Posterior vena cava (tissue), 2 donors: ENCODE measurements at regions not wholly inside any gene's neighbourhood (a gene's known extent, or its start where the extent isn't known, plus 50 kb on each side); places are given as distances from the start of the nearest gene placed in this dataset.
"Not testable (repeated sequence)": the region's sequence is repeated elsewhere in the genome, so short reads cannot be mapped to it uniquely, and the experiment has no call there.

Experiments used
- DNase-seq: peaks from one replicate; pipeline ENCODE4 v3.0.0-alpha.2; 2020; ENCODE audit warnings: low spot score
- intact Hi-C, 2 donors: fragments of 100-400 bp; cut with DNase I; formaldehyde crosslinking; loops; one replicate each; pipeline versions ENCODE4 v1.14.1 to v1.14.2; 2022 to 2023
- donor health status: DM: yes; HTN: yes; CAD: no.
- donor health status: DM: yes; HTN: yes; CAD: no.

DNA sequence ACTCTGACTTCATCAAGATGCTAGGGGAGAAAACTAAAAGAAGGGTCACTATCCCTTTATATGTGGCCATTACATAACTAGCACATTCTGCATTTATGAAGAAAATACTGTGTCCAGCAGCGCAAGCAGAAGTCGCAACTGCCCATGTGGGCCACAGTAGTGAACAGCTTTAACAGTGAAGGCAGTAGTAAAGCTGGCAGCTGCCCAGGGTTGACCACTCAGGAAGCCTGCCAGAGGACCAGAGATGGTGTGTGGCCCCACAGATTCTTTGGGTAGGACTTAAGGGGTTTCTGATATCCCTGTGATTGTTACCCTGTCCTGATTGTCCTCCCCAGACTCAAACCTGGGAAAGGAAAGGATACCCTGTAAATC is 88.3 kb upstream of the NT5E start:
- no peak for DNase-seq
- intact Hi-C loops: loop anchor here in 1 of 2 donors (5.0 kb wide), 1 partner anchor 121 kb away; no protein-coding TSS in a partner anchor

DNA sequence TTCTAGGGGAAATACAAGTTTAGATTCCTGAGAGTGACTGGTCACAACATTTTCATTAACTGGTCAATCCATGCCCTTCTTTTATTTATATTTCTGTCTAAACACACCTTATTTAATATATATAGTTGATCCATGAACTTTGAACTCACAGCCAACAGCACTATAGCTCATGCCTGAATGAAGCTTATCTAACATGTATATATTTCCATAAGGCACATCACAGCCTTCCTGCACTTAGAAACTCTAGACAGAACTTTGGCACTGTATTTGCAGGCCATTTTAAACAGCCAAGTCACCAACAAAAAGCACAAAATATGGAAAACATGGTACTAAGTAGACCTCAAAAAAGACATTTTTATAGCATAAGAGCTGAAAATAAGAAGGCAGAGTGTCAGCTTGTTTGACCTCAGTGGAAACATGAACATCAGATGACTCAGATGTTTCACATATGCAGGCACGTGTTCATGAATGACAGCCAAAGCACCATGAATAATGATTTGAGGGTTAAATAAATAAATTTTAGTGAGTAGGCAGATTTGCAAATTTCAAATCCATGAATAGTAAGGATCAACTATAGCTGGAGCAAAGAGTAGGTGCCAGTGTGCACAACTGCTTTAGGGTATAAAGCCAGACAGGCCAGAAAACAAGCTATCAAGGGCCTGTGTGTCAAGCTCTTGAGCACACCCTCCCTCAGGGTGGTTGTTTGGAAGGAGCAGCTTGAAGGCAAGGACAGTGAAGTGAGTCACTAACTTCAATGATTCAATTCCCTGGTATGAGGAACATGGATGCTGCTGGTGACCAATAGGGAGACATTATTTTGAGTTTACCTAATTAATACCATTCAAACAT is 88.9 kb upstream of the NT5E start:
- no peak for DNase-seq
- intact Hi-C loops: loop anchor here in 1 of 2 donors (5.0 kb wide), 1 partner anchor 121 kb away; no protein-coding TSS in a partner anchor

DNA sequence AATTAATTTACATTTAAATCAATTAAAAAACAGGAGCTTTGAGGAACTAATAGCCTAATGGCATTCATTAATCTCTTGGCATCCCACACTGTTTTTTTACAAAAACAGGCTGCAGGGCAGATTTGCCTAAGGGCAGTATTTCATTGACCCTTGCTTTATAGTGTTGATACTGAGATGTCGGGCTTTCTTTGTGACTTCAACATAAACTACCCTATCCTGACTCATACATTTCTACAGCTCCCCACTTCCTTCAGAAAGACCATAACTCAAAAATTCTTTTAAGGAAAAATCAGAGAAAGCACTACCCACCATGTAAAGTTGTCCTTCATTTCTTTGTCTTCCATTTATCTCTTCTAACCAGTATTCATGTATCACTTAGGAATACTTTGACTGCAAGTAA is 92.2 kb upstream of the NT5E start:
- no peak for DNase-seq
- intact Hi-C loops: loop anchor here in 1 of 2 donors (5.0 kb wide), 1 partner anchor 125 kb away; no protein-coding TSS in a partner anchor

DNA sequence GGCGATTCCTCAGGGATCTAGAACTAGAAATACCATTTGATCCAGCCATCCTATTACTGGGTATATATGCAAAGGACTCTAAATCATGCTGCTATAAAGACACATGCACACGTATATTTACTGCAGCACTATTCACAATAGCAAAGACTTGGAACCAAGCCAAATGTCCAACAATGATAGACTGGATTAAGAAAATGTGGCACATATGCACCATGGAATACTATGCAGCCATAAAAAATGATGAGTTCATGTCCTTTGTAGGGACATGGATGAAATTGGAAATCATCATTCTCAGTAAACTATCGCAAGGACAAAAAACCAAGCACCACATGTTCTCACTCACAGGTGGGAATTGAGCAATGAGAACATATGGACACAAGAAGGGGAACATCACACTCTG is 93.1 kb upstream of the NT5E start:
- not testable (repeated sequence) for DNase-seq
- intact Hi-C loops: loop anchor here in 1 of 2 donors (5.0 kb wide), 1 partner anchor 126 kb away; no protein-coding TSS in a partner anchor

DNA sequence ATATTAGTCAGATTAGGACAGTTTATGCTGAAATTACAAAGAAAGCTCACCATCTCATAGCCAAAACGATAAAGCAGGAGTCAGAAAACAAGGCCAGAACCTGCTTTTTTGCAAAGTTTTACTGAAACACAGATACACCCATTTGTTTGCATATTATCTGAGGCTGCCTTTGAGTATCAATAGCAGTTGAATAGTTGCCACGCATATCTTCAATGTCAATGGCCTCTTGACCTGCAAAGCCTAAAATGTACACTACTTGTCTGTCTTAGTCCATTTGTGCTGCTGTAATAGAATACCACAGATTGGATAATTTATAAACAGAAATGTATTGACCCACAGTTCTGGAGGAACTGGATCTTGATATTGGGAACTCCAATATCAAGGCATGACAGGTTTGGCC is 94.1 kb upstream of the NT5E start:
- DNase-seq: no peak
- intact Hi-C loops: loop anchor here in 1 of 2 donors (5.0 kb wide), 1 partner anchor 126 kb away; no protein-coding TSS in a partner anchor

DNA sequence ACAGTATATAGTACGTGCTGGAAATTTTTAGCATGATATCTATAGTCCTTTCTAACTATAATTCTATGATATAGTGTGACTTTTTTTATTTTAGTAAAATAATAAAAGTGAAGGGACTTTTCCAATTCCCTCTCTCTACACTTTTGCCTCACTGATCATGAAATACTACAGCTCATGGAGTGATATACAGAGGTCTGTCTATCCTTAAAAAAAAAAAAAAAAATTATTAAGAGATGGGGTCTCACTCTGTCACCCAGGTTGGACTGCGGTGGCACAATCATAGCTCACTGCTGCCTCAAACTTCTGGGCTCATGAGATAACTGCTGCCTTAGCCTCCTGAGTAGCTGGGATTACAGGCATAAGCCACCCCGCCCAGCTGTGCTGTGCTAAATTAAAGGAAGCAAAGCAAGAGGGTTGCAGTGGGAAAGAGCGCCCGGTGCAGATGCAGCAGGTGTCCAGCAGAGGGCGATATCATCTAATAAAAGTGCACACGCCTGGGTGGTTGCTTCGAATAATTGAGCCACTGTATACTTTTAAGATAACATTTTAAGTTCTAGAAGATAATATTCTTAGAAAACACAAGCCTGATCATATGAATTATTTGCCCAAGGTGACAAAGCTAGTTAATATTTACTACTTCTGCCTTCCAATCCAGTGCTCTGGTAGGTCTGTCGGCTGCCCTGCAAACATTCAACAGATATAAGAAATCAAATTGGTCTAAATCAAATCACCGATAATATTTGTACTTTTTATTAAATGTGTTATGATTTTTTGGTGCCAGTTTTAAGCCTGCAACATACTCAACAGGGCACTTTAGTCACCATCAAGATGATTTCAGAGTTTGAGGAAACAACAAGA is 94.9 kb upstream of the NT5E start:
- DNase-seq: peak; percentile 90

DNA sequence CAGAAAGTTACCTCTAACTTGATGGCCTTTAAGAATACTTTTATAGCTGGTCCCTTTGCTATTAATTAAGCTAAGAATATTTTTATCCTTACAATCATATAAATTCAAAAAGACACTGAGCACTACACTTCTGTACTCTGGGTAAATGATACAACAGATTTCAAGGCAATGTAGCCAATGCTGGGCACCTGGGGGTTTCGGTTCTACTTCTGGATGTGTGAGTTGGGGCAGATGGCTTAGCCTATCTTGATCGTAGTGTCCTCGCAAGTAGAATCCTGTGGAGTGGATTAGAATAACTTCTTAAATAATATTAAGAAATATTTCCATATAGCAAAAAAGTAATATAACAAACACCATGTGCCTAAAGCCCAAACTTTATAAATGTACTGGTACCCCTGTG is 96.9 kb upstream of the NT5E start:
- no peak for DNase-seq
- intact Hi-C loops: no loop called here

More for the DNA sequence above, 94.9 kb upstream of the NT5E start:
- intact Hi-C loops: loop anchor here in 1 of 2 donors (5.0 kb wide), 1 partner anchor 127 kb away; no protein-coding TSS in a partner anchor

DNA sequence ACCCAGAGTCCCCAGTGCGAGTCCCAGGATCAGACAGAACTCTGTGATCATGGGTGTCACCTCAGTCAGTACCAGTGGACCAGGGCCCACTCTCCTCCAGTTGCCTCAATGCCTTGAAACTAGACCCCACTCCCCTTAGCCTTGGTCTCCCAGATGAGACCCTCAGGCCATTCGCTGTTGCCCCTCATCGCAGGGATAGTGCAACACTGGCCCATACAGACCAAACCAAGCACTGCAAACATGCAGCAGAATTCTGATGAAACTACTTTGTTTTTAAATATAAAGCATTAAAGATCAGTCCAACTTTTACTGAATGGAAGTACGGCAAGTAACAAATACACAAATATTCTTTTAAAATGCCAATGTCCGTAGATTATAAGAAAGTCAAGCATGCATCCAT is 101.2 kb upstream of the NT5E start:
- intact Hi-C loops: no loop called here
- DNase-seq: no peak

DNA sequence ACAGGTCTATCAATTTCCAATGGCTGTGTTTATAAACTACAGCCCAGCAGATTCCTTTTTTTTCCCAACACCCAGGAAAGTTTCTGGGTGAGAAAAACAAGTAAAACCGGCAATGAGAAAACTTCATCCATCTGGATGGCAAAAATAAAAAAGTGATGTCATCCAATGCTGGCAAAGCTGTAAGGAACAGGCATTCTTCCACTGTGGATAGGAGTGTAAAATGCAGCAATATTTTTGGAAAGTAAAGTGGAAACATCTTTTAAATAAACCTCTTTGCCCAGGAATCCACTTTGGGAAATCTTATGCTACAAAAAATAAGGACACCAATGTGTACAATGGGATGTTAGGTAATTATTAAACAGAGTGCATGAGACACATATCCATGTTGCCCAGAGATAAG is 102.1 kb upstream of the NT5E start:
- intact Hi-C loops: no loop called here
- DNase-seq: no peak

DNA sequence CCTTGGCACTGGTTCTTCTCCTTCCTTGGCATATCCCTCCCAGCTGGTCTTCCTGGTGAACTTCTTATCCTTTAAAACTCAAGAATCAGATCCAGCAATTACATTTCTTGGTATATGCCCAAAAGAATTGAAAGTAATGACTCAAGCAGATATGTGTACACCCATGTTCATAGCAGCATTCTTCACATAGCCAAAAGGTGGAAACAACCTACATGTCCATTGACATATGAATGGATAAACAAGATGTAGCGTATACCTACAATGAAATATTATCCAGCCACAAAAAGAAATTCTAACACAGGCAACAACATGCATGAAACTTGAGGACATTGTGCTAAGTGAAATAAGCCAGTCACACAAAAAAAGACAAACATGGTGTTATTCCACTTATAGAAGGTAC is 103.7 kb upstream of the NT5E start:
- intact Hi-C loops: no loop called here
- no peak for DNase-seq

DNA sequence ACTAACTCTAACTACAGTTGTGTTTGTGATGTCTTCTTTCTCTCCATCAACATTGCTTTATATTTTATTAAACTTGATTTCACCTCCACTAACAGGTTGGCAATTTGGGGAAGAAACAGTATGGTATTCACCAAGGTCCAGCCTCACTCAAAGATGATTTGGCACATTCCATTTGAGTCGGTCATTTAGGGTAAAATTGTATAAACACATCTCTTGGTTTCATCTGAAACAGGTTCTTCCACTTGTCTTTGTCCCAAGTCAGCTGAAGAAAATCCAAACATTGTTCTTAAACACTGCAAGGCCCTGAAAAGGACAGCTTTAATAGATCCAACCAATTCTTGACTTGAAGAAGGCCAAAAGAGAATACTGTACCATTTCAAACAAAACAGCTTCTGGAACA is 104.9 kb upstream of the NT5E start:
- intact Hi-C loops: no loop called here
- DNase-seq: no peak

DNA sequence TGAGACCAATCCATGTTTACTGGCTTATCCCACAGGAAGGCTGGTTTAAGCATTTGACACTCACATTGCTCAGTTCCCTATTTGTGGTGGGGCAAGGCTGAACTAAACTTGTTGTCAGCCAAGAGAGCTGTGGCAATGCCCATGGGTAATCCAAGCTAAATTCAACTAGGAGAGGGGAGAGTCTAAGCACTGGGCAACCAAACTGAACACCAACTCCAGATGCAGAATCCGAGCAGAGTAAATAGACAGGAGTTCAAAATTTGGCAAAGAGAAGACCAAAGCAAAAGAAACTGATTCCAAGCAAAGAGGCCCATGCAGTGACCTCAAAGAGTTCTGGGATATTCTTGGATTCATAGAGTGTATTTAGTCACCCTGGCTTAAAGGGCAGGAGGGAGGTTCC is 106.5 kb upstream of the NT5E start:
- DNase-seq: no peak
- intact Hi-C loops: no loop called here

DNA sequence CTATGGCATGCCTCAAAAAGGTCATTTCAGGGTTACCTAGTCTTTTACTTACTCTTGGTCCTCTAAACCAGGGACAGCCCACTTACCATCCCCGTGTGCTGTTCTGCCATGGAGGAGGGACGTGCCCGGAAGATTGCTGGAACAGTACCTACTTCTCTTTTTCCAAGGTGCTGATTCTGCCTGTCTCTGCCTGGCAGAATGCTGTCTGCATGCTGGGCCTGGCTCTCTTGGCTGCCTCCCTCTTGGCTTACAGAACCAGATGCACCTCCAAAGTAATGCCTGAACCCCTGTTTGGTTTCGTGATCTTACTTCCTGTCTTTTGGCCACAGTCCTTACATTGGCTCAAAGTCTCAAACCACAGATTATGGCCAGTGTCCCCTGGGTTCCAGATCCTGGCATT is 120.7 kb upstream of the NT5E start:
- no peak for DNase-seq
- intact Hi-C loops: loop anchor here (10.0 kb wide), 2 partner anchors 204 to 554 kb away; no protein-coding TSS in a partner anchor

DNA sequence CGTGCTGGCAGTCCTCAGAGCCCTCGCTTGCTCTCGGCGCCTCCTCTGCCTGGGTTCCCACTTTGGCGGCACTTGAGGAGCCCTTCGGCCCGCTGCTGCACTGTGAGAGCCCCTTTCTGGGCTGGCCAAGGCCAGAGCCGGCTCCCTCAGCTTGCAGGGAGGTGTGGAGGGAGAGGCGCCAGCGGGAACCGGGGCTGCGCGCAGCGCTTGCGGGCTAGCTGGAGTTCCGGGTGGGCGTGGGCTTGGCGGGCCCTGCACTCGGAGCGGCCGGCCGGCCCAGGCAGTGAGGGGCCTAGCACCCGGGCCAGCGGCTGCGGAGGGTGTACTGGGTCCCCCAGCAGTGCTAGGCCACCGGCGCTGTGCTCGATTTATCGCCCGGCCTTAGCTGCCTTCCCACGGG is 124.1 kb upstream of the NT5E start:
- intact Hi-C loops: loop anchor here (10.0 kb wide), 2 partner anchors 201 to 551 kb away; no protein-coding TSS in a partner anchor
- DNase-seq: not testable (repeated sequence)

DNA sequence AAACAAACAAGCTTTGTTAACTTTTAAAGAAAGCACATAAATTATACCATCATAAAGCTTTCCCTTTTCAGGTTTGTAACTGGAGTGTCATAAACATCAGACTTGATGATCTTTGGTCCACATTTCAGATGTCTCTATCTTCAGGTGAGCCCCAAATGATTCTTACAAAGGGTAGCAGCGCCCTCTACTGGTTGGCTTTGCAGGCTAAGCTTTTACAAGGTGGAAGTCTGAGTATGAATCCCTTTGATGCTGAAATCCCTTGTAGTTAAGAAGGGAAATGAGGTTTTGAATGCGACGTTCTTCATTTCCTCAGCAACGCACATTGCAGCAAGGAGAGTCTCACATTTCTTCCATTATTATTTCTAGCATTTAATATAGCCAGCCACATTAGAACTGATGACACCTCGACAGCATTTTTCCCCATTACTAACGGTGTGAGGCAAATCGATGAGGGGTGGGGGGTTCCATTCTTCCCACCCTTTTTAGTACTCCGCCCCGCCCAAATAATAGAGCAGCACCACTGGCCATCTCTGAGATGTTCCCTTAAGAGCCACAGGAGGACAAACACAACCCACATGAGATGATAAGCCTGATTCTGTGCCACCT is 126.3 kb upstream of the NT5E start:
- intact Hi-C loops: loop anchor here (10.0 kb wide), 2 partner anchors 199 to 549 kb away; no protein-coding TSS in a partner anchor
- peak; percentile 83 for DNase-seq

DNA sequence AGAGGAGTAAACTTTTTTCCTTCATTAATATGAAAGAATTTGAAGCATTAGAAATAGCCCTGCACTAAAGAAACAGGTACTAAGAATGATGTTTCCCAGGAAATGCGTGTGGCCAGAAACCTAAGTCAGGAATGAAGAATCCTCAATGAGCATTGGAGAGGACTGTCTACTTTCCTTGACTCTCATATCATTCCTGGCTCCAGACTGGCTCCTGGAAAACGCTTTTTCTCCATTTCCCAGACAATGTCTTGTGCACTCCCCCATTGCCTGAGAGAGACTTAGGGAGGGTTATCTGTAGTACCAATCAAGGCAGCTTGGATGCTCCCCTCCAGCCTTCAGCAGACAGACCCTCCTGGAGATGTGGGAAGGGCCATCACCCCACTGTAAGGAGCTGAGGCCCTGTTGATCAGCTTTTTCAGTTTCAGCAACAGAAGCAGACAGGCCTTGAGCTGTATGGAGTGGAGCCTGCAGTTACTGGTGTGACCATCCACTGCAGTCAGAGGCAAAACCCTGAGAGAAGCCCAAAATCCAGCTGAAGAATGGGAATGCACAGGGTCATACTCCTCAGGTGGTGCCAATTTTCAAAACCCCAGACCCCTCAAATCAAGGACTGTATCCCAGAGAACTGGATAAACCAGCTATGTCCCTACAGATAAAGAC is 127.3 kb upstream of the NT5E start:
- intact Hi-C loops: loop anchor here (10.0 kb wide), 2 partner anchors 198 to 548 kb away; no protein-coding TSS in a partner anchor
- no peak for DNase-seq

DNA sequence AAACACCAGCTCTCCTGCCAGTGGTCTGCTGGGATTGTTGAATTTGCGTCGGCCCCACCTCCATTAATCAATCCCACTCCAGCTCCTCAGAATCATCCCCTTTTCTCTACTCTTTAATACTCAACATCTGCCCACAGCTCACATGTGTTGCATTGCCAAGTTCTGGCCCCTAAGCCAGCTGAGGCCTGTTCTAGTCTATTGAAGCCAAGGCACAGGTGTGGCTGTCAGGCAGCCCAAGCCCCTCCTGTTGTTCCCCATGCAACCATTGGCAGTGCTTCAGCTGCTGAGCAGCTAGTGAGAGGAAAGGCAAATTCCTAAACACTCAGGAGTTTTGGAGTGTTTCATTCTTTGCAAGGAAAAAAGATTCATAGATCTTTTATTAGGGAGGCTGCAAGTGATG is 128.0 kb upstream of the NT5E start:
- intact Hi-C loops: loop anchor here (10.0 kb wide), 2 partner anchors 197 to 547 kb away; no protein-coding TSS in a partner anchor
- DNase-seq: no peak

DNA sequence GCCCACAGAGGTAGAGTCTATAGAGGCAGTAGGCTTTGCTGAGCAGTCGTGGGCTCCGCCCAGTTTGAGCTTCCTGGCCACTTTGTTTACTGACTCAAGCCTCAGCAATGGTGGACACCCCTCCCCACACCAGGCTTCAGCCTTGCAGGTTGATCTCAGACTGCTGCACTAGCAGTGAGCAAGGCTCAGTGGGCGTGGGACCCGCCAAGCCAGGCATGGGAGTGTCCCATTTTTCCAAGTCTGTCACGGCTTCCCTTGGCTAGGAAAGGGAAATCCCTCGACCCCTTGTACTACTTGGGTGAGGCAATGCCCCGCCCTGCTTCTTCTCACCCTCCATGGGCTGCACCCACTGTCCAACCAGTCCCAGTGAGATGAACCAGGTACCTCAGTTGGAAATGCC is 135.3 kb upstream of the NT5E start:
- no peak for DNase-seq
- intact Hi-C loops: no loop called here

DNA sequence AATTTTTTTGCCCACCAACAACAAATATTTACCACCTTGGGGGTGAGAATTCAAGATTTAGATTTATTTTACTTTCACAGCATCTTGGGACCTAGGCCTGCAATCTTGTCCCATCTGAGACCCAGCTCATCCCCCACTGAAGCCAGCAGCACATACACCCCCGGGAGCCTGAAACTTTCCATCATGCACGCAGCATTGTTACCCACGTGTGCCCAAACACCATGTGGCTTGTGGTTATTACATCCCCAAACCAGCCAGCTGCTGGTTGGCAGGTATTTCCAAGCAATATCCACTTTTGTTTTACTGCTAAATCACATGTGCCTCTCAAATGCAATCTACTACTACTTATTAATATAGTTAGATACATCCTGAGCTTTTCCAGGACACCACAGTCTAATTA is 149.3 kb upstream of the NT5E start:
- intact Hi-C loops: no loop called here
- no peak for DNase-seq
